ENCODE measurements at regions not wholly inside any gene's neighbourhood (a gene's known extent, or its start where the extent isn't known, plus 50 kb on each side); places are given as distances from the start of the nearest gene placed in this dataset.

DNA sequence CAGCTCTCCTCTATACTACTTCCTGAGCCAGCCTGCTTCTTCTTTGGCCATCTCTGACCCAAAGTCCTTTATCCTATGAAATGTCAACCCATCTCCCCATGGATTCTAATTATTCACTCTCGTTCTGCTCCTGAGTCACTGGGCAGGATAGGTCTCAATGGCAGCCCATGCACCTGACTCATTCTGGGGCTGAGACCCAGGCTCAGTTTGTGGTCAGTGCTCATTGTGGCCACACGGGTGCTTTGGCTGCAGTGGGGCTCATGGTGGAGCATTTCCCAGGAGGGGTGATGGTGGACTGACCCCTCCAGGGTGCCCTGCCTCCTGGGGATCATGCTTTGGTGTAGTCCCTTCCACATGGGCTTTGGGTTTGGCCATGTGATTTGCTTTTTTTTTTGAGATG lies 154.8 kb upstream of the WSCD1 start:
- H3K4me2 ChIP-seq: no peak overlapping the region
- peaks cover 43% of the 10 kb centered on the region for H3K27me3 ChIP-seq (ENCODE audit: insufficient read depth, low read depth)
- DNase-seq: no peak
- H4K20me1 ChIP-seq (ENCODE audit: insufficient read depth): no peaks in the 10 kb centered on the region
- H3K4me1 ChIP-seq (replicated peaks; ENCODE audit: insufficient read depth): no peaks in the 10 kb centered on the region
- H3K9me2 ChIP-seq (ENCODE audit: insufficient read depth): no peaks in the 10 kb centered on the region
- no peak overlapping the region for H3K4me3 ChIP-seq
- H2AFZ ChIP-seq: no peak overlapping the region
- no peak for TF ChIP-seq EZH2 (IDR thresholded peaks at IDR 0.05; ENCODE audit: low read depth)
- TF ChIP-seq, protein P1, sequence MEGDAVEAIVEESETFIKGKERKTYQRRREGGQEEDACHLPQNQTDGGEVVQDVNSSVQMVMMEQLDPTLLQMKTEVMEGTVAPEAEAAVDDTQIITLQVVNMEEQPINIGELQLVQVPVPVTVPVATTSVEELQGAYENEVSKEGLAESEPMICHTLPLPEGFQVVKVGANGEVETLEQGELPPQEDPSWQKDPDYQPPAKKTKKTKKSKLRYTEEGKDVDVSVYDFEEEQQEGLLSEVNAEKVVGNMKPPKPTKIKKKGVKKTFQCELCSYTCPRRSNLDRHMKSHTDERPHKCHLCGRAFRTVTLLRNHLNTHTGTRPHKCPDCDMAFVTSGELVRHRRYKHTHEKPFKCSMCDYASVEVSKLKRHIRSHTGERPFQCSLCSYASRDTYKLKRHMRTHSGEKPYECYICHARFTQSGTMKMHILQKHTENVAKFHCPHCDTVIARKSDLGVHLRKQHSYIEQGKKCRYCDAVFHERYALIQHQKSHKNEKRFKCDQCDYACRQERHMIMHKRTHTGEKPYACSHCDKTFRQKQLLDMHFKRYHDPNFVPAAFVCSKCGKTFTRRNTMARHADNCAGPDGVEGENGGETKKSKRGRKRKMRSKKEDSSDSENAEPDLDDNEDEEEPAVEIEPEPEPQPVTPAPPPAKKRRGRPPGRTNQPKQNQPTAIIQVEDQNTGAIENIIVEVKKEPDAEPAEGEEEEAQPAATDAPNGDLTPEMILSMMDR (conservative IDR thresholded peaks at IDR 0.05): no peak
- no peaks in the 10 kb centered on the region for H3K36me3 ChIP-seq (ENCODE audit: low read depth)
- no TSS peak for BruUV-seq (replicated peaks)
- H3K27ac ChIP-seq: no peak overlapping the region
- H3K9me3 ChIP-seq (ENCODE audit: insufficient read depth, low read depth): no peaks in the 10 kb centered on the region; the same call in 1 of the 2 replicates
- CTCF ChIA-PET: no interaction called here
- intact Hi-C loops (cut with micrococcal nuclease; ENCODE audit: unreplicated experiment): no loop called here
- no peaks in the 10 kb centered on the region for H3K79me2 ChIP-seq (ENCODE audit: low read depth)
- H3F3A ChIP-seq (ENCODE audit: insufficient read depth, low read depth): no peaks in the 10 kb centered on the region
- POLR2A ChIA-PET (ENCODE audit: unreplicated experiment): no interaction called here

DNA sequence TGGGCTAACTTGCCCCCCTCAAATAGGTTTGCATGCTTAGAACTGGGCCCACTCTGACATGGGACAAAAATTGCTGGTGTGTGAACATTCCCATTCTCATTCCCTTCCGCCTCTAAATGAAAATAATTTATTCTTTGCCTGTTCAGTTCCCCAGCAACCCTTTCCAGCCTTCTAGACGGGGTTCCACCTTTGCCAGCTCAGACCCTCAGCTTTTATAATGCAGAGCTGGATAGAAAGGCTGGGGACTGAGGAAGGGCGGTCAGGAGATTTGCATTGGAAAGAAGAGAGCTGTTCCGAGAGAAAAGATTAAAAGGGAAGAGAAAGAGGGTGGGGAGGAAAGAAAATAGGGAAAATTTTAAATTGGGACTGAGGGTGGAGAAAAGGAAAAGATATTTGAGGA lies 151.1 kb upstream of the WSCD1 start:
- Histone ChIP-seq H3K4me2 (no peak overlapping the region), H3F3A (ENCODE audit: insufficient read depth, low read depth) (no peaks in the 10 kb centered on the region), H3K27me3 (ENCODE audit: insufficient read depth, low read depth) (peaks cover 61% of the 10 kb centered on the region), H3K36me3 (ENCODE audit: low read depth) (no peaks in the 10 kb centered on the region), H3K4me3 (no peak overlapping the region), H2AFZ (no peak overlapping the region), H3K27ac (no peak overlapping the region), H3K79me2 (ENCODE audit: low read depth) (no peaks in the 10 kb centered on the region), H3K4me1 (replicated peaks; ENCODE audit: insufficient read depth) (no peaks in the 10 kb centered on the region), H3K9me2 (ENCODE audit: insufficient read depth) (no peaks in the 10 kb centered on the region), H4K20me1 (ENCODE audit: insufficient read depth) (no peaks in the 10 kb centered on the region), H3K9me3 (ENCODE audit: insufficient read depth, low read depth) (no peaks in the 10 kb centered on the region; the same call in 1 of the 2 replicates)
- BruUV-seq (replicated peaks): no TSS peak
- ChIA-PET POLR2A (ENCODE audit: unreplicated experiment) (no interaction called here), CTCF (no interaction called here)
- no peak for DNase-seq
- intact Hi-C loops (cut with micrococcal nuclease; ENCODE audit: unreplicated experiment): no loop called here
- TF ChIP-seq, protein P1 (conservative IDR thresholded peaks at IDR 0.05): no peak
- TF ChIP-seq EZH2 (IDR thresholded peaks at IDR 0.05; ENCODE audit: low read depth): no peak

DNA sequence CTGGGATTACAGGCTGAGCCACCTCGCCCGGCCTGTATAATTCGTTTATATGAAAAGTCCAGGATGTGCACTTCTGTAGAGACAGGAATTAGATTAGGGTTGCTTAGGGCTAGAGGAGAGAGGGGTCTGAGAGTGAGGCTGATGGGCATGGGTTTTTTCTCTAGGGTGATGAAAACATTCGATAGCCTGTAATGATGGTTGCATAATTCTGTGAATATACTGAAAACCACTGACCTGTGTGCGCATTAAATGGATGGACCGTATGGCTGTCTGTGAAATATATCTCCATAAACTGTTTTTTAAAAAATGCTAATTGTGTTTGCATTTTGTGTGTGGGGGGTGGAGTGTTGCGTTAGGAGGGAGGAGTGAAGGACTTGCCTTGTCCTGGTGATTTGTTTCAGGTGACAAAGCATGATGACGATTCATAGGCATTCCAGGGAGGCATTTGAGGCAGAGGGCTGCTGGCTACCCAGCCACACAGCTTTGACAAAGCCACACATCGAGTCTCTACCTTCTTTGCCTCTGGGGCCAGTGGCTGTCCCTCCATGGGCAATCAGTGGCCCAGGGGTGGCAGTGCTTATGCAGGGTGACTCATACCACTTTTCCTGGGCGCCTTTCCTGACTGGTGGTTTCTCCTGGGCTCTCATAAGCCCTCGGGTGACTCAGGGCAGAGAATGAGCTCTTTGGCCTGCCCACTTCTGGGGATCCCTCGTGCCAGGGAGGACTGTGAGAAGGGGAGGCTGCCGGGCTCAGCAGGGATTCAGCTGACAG lies 148.5 kb upstream of the WSCD1 start:
- Histone ChIP-seq H3K9me3 (ENCODE audit: insufficient read depth, low read depth) (no peaks in the 10 kb centered on the region; the same call in 1 of the 2 replicates), H4K20me1 (ENCODE audit: insufficient read depth) (no peaks in the 10 kb centered on the region), H3F3A (ENCODE audit: insufficient read depth, low read depth) (no peaks in the 10 kb centered on the region), H3K9me2 (ENCODE audit: insufficient read depth) (no peaks in the 10 kb centered on the region), H3K27me3 (ENCODE audit: insufficient read depth, low read depth) (peaks cover 77% of the 10 kb centered on the region), H3K36me3 (ENCODE audit: low read depth) (no peaks in the 10 kb centered on the region), H2AFZ (no peak overlapping the region), H3K4me1 (replicated peaks; ENCODE audit: insufficient read depth) (no peaks in the 10 kb centered on the region), H3K4me3 (no peak overlapping the region), H3K4me2 (no peak overlapping the region), H3K27ac (no peak overlapping the region), H3K79me2 (ENCODE audit: low read depth) (no peaks in the 10 kb centered on the region)
- intact Hi-C loops (cut with micrococcal nuclease; ENCODE audit: unreplicated experiment): no loop called here
- DNase-seq: no peak
- ChIA-PET CTCF (no interaction called here), POLR2A (ENCODE audit: unreplicated experiment) (no interaction called here)
- no TSS peak for BruUV-seq (replicated peaks)
- TF ChIP-seq, protein P1 (conservative IDR thresholded peaks at IDR 0.05): no peak
- TF ChIP-seq EZH2 (IDR thresholded peaks at IDR 0.05; ENCODE audit: low read depth): no peak
